GM18951 (cell line): ENCODE measurements at regions not wholly inside any gene's neighbourhood (a gene's known extent, or its start where the extent isn't known, plus 50 kb on each side); places are given as distances from the start of the nearest gene placed in this dataset.

ENCODE experiments used
- POLR2A ChIP-seq: IDR thresholded peaks from 4 replicates; pipeline ENCODE4 v1.6.1; 2011; ENCODE audit warnings: mild to moderate bottlenecking; ENCODE audit not compliant: insufficient read length, insufficient read depth; ENCODE audit errors: extremely low read depth
- in situ Hi-C: fragments of 300-500 bp; cut with MboI; formaldehyde crosslinking; loops from one replicate; pipeline ENCODE4 v1.12.0; 2022; ENCODE audit warnings: low sequenced_read_pairs, mixed read lengths, inconsistent platforms; ENCODE audit not compliant: unreplicated experiment

DNA sequence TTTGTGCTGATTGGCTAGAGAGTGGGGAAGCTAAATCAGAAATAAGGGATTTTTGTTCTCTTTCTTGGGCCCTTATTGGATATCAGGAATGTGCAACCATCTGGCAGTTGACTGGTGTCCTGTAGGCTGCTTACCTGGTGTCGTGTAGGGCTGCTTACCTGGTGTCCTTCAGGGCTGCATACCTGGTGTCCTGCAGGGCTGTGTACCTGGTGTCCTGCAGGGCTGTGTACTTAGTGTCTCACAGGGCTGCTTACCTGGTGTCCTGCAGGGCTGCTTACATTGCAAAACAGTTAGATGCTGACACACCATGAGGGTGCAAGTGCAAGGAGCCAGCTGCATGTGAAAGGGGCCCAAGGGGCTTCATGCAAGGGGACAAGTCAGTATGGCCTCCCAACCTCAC, 249.3 kb downstream of the ICE1 start:
- in situ Hi-C loops = no loop called here
- TF ChIP-seq POLR2A = no peak

DNA sequence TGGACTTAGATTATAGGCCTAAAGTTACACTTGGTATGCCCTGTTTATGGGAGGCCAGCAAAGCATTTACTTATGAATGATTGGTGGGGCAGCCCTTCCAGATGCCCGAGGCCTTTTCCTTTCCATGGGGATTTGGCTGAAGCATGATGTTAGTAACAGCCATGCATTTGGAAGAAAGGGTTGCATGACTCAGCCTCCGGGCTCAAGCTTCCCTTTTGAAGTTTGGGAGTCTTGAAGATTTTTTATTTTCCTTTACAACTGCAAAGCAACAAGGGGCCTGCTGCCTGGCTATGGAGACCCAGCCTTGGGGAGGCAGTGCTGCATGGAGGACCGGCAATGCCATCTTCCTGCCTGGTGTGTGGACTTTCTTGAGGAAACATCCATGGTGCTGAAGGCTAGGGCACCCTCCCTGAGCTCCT, 244.7 kb downstream of the ICE1 start:
- in situ Hi-C loops = no loop called here
- no peak for TF ChIP-seq POLR2A

DNA sequence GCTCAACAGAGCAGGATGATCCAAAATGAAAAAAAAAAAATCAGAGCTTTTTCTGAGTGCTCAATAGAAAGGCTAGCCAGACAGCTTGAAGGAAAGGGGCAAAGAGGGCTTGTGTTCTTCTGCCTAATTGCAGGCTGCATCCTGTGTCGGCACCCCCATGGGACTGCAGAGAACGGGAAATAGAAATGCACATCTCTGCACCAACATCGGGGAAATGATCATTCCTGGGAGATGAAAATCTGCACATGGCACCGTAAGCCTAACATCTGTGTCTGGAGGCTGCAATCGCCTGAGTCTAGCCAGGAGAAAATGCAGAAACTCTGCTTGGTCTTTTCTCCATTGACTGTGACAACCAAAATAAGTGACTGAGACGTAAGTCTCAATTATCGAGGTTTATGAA, 243.9 kb downstream of the ICE1 start:
- in situ Hi-C loops = no loop called here
- TF ChIP-seq POLR2A = no peak

DNA sequence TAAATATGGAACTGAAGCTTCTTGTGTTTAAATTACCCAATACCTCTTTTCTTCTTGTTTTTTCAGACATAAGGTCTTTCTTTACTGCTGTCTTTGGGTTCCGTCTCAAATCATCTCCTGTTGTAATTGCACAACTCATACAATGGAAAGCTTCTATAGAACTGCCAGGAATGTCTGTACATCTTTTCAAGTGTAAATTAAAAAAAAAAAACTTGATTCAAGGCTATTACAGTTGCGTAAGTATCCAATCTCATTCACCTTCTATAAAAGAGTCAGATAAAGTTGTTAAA, 243.5 kb downstream of the ICE1 start:
- in situ Hi-C loops = no loop called here
- TF ChIP-seq POLR2A = no peak

DNA sequence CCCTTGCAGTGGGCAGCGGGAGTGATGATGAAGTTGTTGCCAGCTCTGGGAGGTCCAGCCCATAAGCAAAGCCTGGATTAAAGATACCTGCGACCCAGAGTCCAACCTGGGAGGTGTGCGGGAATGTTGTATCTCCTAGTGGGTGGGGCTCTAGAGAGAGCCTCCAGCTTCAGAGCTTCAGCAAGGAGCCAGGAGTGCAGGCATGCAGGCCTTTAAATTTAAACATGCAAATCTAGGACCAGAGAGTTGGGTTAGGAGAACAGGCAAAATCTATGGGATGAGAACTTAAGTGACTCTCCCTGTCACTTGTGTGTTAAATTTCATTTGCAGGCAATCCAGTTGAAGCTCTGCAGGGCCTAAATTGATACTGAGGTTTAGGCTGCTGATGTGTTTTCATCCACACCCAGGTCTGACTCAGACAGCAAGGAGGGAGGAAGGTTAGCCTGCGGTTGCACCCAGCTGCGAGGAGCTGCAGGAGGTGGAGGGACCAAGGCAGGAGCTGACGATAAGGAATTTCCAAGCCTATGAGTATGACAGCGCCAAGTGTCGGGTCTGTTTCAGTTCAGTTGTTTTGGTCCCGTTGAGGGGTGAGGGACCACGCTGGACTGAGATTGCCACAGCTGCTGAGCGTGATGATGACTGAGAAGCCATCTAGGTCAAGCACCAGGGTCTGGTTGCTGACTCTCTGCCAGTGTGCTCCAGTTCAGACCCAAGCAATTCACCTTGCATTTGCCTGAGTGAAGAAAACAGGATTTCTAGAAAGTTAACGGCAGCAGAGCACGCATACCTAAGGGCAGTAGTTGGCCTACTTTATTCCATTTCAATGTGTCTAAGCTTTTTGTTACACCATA, 243.0 kb downstream of the ICE1 start:
- in situ Hi-C loops = no loop called here
- no peak for TF ChIP-seq POLR2A

DNA sequence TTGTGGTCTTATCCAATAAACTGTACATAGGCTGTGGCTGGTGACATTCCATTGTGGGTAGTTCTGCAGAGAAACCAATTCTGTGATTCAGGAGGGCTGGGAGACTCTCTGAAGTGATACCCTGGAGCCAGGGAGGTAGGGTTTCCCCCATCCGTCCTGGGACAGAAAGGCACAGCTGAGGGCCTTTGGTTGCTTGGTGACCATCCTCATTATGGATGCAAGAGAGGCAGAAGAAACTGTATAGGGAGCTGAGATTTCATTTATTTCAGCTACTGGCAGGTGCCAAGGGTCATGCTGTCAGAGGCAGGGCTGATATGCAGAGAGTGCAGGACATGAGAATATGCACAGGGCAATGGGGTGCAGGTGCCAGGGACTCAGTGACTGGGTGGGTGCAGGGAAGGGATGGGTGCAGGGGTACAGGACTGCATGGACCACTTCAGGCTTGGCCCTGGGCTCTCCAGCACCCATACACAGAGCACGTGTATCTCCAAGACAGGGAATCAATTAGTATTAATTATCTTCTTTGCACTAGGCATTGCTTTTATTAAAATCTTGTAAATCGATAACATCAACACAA, 236.5 kb downstream of the ICE1 start:
- no peak for TF ChIP-seq POLR2A
- in situ Hi-C loops = no loop called here

DNA sequence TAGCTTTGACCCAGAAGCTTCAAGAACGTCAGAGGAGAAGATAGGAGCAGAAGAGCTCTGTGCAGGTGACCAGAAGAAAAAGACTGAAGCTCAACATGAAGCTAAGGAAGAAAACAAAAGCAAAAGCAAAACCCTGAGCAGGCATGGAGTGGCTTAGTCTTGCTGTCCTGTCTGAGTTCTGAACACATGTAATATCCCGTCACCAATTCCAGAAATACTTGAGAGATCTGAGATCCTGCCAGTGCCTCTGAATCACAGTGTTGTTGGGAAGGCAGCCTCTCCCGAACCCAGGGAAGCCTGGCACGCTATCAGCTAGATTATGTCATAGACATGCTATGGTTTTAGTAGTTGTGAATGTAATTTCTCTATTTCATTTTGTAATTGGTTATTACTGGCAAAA, 235.7 kb downstream of the ICE1 start:
- TF ChIP-seq POLR2A = no peak
- in situ Hi-C loops = no loop called here

DNA sequence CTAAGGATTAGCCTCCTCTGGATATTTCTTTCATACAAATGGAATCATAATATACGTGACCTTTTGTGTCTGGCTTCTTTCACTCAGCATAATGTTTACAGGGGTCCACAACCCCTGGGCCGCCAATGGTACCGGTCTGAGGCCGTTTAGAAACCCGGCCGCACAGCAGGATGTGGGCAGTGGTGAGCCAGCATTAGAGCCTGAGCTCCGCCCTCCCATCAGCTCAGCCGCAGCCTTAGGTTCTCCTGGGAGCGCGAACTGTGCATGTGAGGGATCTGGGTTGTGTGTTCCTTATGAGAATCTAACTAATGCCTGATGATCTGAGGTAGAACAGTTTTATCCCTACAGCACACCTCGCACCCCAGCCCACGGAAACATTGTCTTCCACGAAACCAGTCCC, 229.7 kb downstream of the ICE1 start:
- no peak for TF ChIP-seq POLR2A
- in situ Hi-C loops = no loop called here

DNA sequence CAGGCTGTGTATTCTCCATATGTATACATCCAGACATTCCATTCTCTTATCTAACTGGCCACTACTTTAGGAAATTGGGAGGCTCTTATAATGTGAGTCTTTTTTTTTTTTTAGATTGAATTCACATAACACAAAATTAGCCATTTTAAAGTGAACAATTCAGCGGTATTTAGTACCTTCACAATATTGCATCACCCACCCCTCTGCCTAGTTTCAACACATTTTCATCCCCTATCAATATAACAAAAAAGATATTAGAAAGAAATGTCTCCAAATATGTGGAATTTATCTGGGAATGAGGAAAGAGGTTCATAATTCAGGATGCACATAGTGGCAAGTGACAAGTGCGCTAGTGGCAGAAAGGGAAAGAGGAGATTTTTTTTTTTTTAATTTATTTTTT, 228.5 kb downstream of the ICE1 start:
- TF ChIP-seq POLR2A = no peak
- in situ Hi-C loops = no loop called here

DNA sequence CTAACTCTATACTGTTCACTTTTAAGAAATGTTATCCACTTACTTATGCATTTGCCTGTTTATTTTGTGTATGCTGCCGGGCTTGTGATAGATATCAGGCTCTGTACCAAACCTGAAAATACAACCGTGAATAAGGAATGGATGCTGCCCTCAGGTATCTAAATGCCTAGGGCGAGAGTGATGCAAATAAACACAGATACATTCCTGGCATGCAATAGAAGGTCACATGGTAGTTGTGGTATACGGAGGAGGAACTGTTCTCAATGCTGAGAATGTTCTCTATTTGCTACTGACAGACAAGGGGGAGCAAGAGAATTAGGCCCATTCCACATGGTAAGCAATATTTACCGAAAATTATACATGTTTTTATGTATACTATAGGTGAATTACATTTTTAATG, 227.8 kb downstream of the ICE1 start:
- TF ChIP-seq POLR2A = no peak
- in situ Hi-C loops = no loop called here

DNA sequence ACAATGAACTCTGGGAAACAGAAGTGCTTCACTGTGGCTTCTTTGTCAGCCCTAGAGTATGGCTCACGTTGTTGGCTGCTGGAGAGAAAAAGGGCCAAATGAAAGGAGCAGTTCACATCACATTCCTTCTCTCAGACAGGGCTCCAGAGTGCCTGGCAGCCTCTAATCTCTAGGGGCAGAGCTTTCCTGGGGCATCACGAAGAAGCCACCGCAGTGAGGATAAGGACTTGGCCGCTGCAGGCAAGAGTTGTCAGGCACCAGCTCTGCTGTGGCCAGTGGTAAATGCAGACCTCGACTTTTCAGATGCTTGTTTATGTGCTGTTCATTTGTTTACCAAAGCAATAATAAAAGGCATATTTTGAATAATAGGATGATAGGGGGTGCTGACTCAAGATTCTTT, 227.2 kb downstream of the ICE1 start:
- in situ Hi-C loops = no loop called here
- no peak for TF ChIP-seq POLR2A

DNA sequence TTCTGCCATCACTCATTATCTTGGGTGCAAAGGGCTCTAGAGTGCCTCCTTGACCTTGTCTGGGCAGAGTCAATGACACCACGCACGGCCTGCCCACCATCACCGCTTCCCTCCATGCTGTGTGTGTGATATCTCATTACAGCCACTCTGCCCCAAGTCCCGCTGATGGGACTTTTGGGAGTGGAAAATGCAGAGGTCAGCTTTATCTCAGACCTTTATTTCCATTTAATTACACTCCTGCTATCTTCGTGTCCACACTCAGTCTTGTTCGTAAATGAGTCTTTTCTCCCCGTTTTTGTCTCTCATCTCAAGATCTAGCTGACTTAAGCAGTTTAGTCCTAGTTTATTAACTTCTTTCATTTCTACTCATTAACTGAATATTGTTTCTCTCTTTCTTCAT, 226.2 kb downstream of the ICE1 start:
- in situ Hi-C loops = no loop called here
- no peak for TF ChIP-seq POLR2A

DNA sequence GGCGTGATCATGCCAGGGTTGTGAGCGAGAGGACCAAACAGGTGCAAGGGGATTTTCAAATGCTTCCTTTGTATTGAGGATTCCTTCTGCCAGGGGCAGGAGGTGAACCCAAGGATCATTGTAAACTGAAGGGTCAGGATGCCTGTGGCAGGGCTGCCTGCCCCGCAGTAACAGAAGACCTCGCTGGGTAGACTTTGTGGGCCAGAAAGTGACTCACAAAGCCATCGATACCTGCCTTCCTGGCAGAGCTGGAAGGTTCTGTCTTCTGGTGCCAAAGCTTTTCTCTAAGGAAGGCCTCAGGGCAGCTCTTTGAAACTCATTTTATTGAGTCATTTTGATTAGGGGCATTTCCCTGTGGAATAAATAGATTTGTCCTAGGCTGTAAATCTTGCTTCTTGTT, 223.4 kb downstream of the ICE1 start:
- no peak for TF ChIP-seq POLR2A
- in situ Hi-C loops = no loop called here

DNA sequence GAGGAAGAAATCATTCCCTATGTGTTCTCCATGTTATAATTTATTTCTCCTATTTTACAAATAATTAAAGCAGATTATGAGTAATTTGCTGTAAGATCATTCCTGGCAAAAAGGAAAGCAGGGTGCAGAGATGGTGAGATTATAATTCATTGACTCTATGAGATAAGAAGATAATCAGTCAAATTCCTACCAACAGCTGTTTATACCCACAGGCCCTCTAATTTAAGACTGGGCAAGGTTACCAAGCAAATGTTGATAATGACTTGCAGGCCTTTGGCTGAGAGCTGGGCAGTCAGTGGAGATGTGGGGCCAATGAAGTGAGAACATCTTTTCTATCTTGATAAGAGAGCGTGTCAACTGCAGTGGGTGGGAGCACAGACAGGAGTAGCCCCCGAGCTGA, 222.7 kb downstream of the ICE1 start:
- no peak for TF ChIP-seq POLR2A
- in situ Hi-C loops = no loop called here
